H9 (cell line): ENCODE measurements at regions not wholly inside any gene's neighbourhood (a gene's known extent, or its start where the extent isn't known, plus 50 kb on each side); places are given as distances from the start of the nearest gene placed in this dataset.

Experiments used
- DNase-seq: peaks from one replicate; pipeline ENCODE4 v3.0.0-alpha.2; 2017
- H2AFZ ChIP-seq: one replicate; pipeline ENCODE4 v1.6.1; 2013; ENCODE audit warnings: mild to moderate bottlenecking, low read length, control low read depth, moderate library complexity
- H2AK5ac ChIP-seq: 2 replicates; pipeline ENCODE4 v1.6.1; 2013; ENCODE audit warnings: low read length, control low read depth, mixed read lengths; ENCODE audit not compliant: insufficient read length
- H2BK120ac ChIP-seq: one replicate; pipeline ENCODE4 v1.6.1; 2013; ENCODE audit warnings: low read depth, mild to moderate bottlenecking, low read length, control low read depth, inconsistent platforms; ENCODE audit not compliant: poor library complexity, severe bottlenecking
- H2BK12ac ChIP-seq: 2 replicates; pipeline ENCODE4 v1.6.1; 2013; ENCODE audit warnings: low read length, control low read depth, mixed read lengths, low read depth; ENCODE audit not compliant: insufficient read length
- H2BK15ac ChIP-seq: 2 replicates; pipeline ENCODE4 v1.6.1; 2013; ENCODE audit warnings: low read depth, low read length, control low read depth
- H2BK20ac ChIP-seq: one replicate; pipeline ENCODE4 v1.6.1; 2013; ENCODE audit warnings: low read depth, mild to moderate bottlenecking, low read length, control low read depth, inconsistent platforms; ENCODE audit not compliant: poor library complexity, severe bottlenecking
- H2BK5ac ChIP-seq: 2 replicates; pipeline ENCODE4 v1.6.1; 2013; ENCODE audit warnings: low read length, control low read depth, mixed read lengths; ENCODE audit not compliant: insufficient read length
- H3K14ac ChIP-seq: 2 replicates; pipeline ENCODE4 v1.6.1; 2013; ENCODE audit warnings: low read length, control low read depth; ENCODE audit not compliant: insufficient read depth
- H3K18ac ChIP-seq: 2 replicates; pipeline ENCODE4 v1.6.1; 2013; ENCODE audit warnings: low read depth, mild to moderate bottlenecking, mixed read lengths, low read length, control low read depth; ENCODE audit not compliant: insufficient read length
- H3K23ac ChIP-seq: 2 replicates; pipeline ENCODE4 v1.6.1; 2013; ENCODE audit warnings: low read length, control low read depth, mixed read lengths, low read depth; ENCODE audit not compliant: insufficient read length
- H3K23me2 ChIP-seq: 2 replicates; pipeline ENCODE4 v1.6.1; 2013; ENCODE audit warnings: low read depth, mild to moderate bottlenecking, mixed read lengths, low read length, control low read depth; ENCODE audit not compliant: insufficient read length, poor library complexity, severe bottlenecking
- H3K27ac ChIP-seq: 2 replicates; pipeline ENCODE4 v1.5.1; 2013; ENCODE audit warnings: low read length, control low read depth, mixed read lengths, low read depth; ENCODE audit not compliant: insufficient read length
- H3K27me3 ChIP-seq: 2 replicates; pipeline ENCODE4 v1.6.1; 2013; ENCODE audit warnings: low read length, control low read depth, inconsistent platforms; ENCODE audit not compliant: insufficient read depth
- H3K4ac ChIP-seq: 2 replicates; pipeline ENCODE4 v1.6.1; 2013; ENCODE audit warnings: low read depth, mild to moderate bottlenecking, control low read depth, inconsistent platforms, low read length, moderate library complexity
- H3K4me1 ChIP-seq: 2 replicates; pipeline ENCODE4 v1.6.1; 2013; ENCODE audit warnings: low read length, control low read depth, inconsistent platforms; ENCODE audit not compliant: insufficient read depth
- H3K4me2 ChIP-seq: 2 replicates; pipeline ENCODE4 v1.6.1; 2013; ENCODE audit warnings: low read length, control low read depth, mixed read lengths; ENCODE audit not compliant: insufficient read length, insufficient read depth
- H3K56ac ChIP-seq: 2 replicates; pipeline ENCODE4 v1.6.1; 2013; ENCODE audit warnings: low read depth, mild to moderate bottlenecking, mixed read lengths, low read length, control low read depth; ENCODE audit not compliant: insufficient read length
- H3K79me1 ChIP-seq: 2 replicates; pipeline ENCODE4 v1.6.1; 2013; ENCODE audit warnings: low read depth, mild to moderate bottlenecking, moderate library complexity, low read length, control low read depth, inconsistent platforms; ENCODE audit not compliant: insufficient read depth, poor library complexity, severe bottlenecking
- H3K79me2 ChIP-seq: 2 replicates; pipeline ENCODE4 v1.6.1; 2013; ENCODE audit warnings: low read length, control low read depth, inconsistent platforms; ENCODE audit not compliant: insufficient read depth
- H3K9ac ChIP-seq: 2 replicates; pipeline ENCODE4 v1.6.1; 2013; ENCODE audit warnings: low read length, control low read depth, mixed read lengths; ENCODE audit not compliant: insufficient read length; ENCODE audit errors: extremely low read depth
- H3K9me3 ChIP-seq: one replicate; pipeline ENCODE4 v1.6.1; 2013; ENCODE audit warnings: low read depth, low read length, inconsistent platforms; ENCODE audit not compliant: control insufficient read depth
- H3T11ph ChIP-seq: one replicate; pipeline ENCODE4 v1.6.1; 2013; ENCODE audit warnings: mild to moderate bottlenecking, low read length, control low read depth, inconsistent platforms
- H4K20me1 ChIP-seq: one replicate; pipeline ENCODE4 v1.6.1; 2013; ENCODE audit not compliant: control insufficient read depth, insufficient read length, insufficient read depth
- H4K5ac ChIP-seq: 2 replicates; pipeline ENCODE4 v1.6.1; 2013; ENCODE audit warnings: low read depth, mild to moderate bottlenecking, mixed read lengths, low read length, control low read depth; ENCODE audit not compliant: insufficient read length
- H4K8ac ChIP-seq: replicated peaks from 2 replicates; pipeline ENCODE4 v1.6.1; 2013; ENCODE audit warnings: low read length, control low read depth, mixed read lengths, low read depth; ENCODE audit not compliant: insufficient read length
- H4K91ac ChIP-seq: 2 replicates; pipeline ENCODE4 v1.6.1; 2013; ENCODE audit warnings: low read depth, mild to moderate bottlenecking, moderate library complexity, mixed read lengths, low read length, control low read depth; ENCODE audit not compliant: insufficient read length
- H3K27ac Mint-ChIP-seq, 3 experiments: 2 replicates in 2 of 3; 3 replicates in 1 of 3; pipeline ENCODE4 v1.8.0; 2020 to 2021; ENCODE audit warnings: mixed read lengths in 3 of 3, mild to moderate bottlenecking in 1 of 3, moderate library complexity in 1 of 3
- H3K27me3 Mint-ChIP-seq: 2 replicates; pipeline ENCODE4 v1.8.0; 2021; ENCODE audit warnings: low read depth, mild to moderate bottlenecking, moderate library complexity, mixed read lengths
- H3K36me3 Mint-ChIP-seq, 3 experiments: 2 replicates in 2 of 3; 3 replicates in 1 of 3; pipeline ENCODE4 v1.8.0; 2020 to 2021; ENCODE audit warnings: low read depth in 3 of 3, mixed read lengths in 3 of 3; ENCODE audit not compliant: insufficient read depth in 1 of 3
- H3K4me1 Mint-ChIP-seq, 2 experiments: 2 replicates each; pipeline ENCODE4 v1.8.0; 2020; ENCODE audit warnings: mixed read lengths in 2 of 2
- H3K4me3 Mint-ChIP-seq, 2 experiments: 2 replicates in 1 of 2; 3 replicates in 1 of 2; pipeline ENCODE4 v1.8.0; 2020 to 2021; ENCODE audit warnings: mild to moderate bottlenecking in 2 of 2, mixed read lengths in 2 of 2, moderate library complexity in 1 of 2
- H3K9me3 Mint-ChIP-seq, 2 experiments: 2 replicates in 1 of 2; 3 replicates in 1 of 2; pipeline ENCODE4 v1.8.0; 2020; ENCODE audit warnings: mild to moderate bottlenecking in 2 of 2, mixed read lengths in 2 of 2, moderate library complexity in 1 of 2
- WGBS: extraction: QIAGEN DNeasy Blood & Tissue Kit; methylation state at CpG from one replicate; pipeline ENCODE4 v1.1.7; 2013; ENCODE audit warnings: missing lambda C conversion rate, low lambda C conversion rate, mixed read lengths; ENCODE audit not compliant: insufficient read length; ENCODE audit errors: extremely low coverage; 5-methylcytosine and 5-hydroxymethylcytosine counted together
- TF ChIP-seq, protein P1 (sequence below): fragments of 200-600 bp; sonication (generic); conservative IDR thresholded peaks from 3 replicates; pipeline ENCODE4 v1.8.0; 2021; ENCODE audit warnings: antibody characterized with exemption, mild to moderate bottlenecking

DNA sequence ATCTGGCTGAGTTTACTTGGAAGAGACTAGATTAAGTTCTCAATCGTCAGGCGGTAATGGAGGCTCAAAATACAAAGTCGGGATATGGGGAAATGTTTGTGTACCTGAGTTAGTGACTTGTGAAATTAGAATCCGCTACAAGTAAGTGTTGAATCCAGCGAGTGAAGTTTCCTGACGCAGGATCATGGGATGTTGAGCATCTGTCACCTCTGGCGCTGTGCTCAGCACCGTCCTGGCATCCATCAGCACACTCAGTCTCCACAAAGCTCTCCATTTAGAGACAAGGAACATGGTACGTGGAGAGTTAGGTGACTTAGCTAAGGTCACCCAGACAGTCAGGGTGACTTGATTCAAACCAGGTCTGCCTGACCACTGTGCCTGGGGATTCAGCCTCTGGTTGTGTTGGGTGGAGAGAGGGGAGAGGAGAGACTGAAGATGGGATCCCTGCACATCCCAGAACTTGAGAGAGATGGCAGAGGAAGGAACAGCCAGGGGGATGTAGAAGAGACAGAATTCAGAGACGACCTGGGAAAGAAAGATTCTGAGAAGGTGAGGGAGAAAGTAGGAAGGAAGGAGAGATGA, 251.2 kb downstream of the ACKR3 start:
- Histone ChIP-seq H3K9me3 (no peaks in the 10 kb centered on the region), H2AFZ (no peak overlapping the region), H2BK12ac (no peak overlapping the region), H3K4ac (no peak overlapping the region), H3K27me3 (no peaks in the 10 kb centered on the region), H2BK5ac (no peak overlapping the region), H4K20me1 (no peaks in the 10 kb centered on the region), H3K27ac (no peak overlapping the region), H3T11ph (no peak overlapping the region), H2BK15ac (no peak overlapping the region), H3K56ac (no peak overlapping the region), H3K23ac (no peak overlapping the region), H4K8ac (no peak overlapping the region), H3K14ac (no peak overlapping the region), H3K79me2 (no peaks in the 10 kb centered on the region), H2BK20ac (no peak overlapping the region), H3K79me1 (no peaks in the 10 kb centered on the region), H4K5ac (no peak overlapping the region), H4K91ac (no peak overlapping the region), H2AK5ac (no peak overlapping the region), H3K4me2 (no peak overlapping the region), H3K23me2 (no peaks in the 10 kb centered on the region), H3K9ac (no peak overlapping the region), H3K4me1 (peaks cover 4% of the 10 kb centered on the region; the same call in 1 of the 2 replicates), H3K18ac (no peak overlapping the region), H2BK120ac (no peak overlapping the region)
- H3K27ac Mint-ChIP-seq, result no peak overlapping the region; a peak in 1 of 7 replicates
- H3K4me1 Mint-ChIP-seq, result peaks cover 33 to 36% of the 10 kb centered on the region in 2 experiments
- peaks cover 10% of the 10 kb centered on the region for H3K27me3 Mint-ChIP-seq
- no peak overlapping the region for H3K4me3 Mint-ChIP-seq
- no peak for DNase-seq
- TF ChIP-seq, protein P1, sequence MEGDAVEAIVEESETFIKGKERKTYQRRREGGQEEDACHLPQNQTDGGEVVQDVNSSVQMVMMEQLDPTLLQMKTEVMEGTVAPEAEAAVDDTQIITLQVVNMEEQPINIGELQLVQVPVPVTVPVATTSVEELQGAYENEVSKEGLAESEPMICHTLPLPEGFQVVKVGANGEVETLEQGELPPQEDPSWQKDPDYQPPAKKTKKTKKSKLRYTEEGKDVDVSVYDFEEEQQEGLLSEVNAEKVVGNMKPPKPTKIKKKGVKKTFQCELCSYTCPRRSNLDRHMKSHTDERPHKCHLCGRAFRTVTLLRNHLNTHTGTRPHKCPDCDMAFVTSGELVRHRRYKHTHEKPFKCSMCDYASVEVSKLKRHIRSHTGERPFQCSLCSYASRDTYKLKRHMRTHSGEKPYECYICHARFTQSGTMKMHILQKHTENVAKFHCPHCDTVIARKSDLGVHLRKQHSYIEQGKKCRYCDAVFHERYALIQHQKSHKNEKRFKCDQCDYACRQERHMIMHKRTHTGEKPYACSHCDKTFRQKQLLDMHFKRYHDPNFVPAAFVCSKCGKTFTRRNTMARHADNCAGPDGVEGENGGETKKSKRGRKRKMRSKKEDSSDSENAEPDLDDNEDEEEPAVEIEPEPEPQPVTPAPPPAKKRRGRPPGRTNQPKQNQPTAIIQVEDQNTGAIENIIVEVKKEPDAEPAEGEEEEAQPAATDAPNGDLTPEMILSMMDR, result no peak
- peaks cover 0 to 9% of the 10 kb centered on the region in 2 experiments; a peak in 2 of 5 replicates for H3K9me3 Mint-ChIP-seq
- WGBS, result no CpG with 5 or more reads among the region's 10 CpGs
- peaks cover 0 to 13% (median 7%) of the 10 kb centered on the region in 3 experiments; a peak in 4 of 7 replicates for H3K36me3 Mint-ChIP-seq
